HG03342 (cell line): ENCODE measurements at regions not wholly inside any gene's neighbourhood (a gene's known extent, or its start where the extent isn't known, plus 50 kb on each side); places are given as distances from the start of the nearest gene placed in this dataset.
"Not testable (repeated sequence)": the region's sequence is repeated elsewhere in the genome, so short reads cannot be mapped to it uniquely, and the experiment has no call there.

Experiments
- ATAC-seq: cut with Tn5 transposase; IDR thresholded peaks from one replicate; pipeline ENCODE4 v1.9.1; 2021; ENCODE audit warnings: mild to moderate bottlenecking, moderate library complexity; ENCODE audit not compliant: unreplicated experiment

GRCh38 chr11:129631201-129631600 is 184.4 kb upstream of the TMEM45B start:
- no peak for ATAC-seq

- ATAC-seq = no peak
Measured at GRCh38 chr11:129636926-129637325, 178.7 kb upstream of the TMEM45B start.

- ATAC-seq = no peak
Measured at GRCh38 chr11:129637473-129637872, 178.2 kb upstream of the TMEM45B start.

- ATAC-seq = no peak
Measured at GRCh38 chr11:129637983-129638776, 177.5 kb upstream of the TMEM45B start.

GRCh38 chr11:129639300-129639699 is 176.3 kb upstream of the TMEM45B start:
- ATAC-seq = no peak

GRCh38 chr11:129640671-129641070 is 175.0 kb upstream of the TMEM45B start:
- ATAC-seq = no peak

GRCh38 chr11:129643031-129643721 is 172.5 kb upstream of the TMEM45B start:
- ATAC-seq = no peak

- no peak for ATAC-seq
Measured at GRCh38 chr11:129644326-129644725, 171.3 kb upstream of the TMEM45B start.

- no peak for ATAC-seq
Measured at GRCh38 chr11:129645943-129646342, 169.7 kb upstream of the TMEM45B start.

GRCh38 chr11:129650044-129650443 is 165.6 kb upstream of the TMEM45B start:
- not testable (repeated sequence) for ATAC-seq

GRCh38 chr11:129652835-129653234 is 162.8 kb upstream of the TMEM45B start:
- no peak for ATAC-seq

GRCh38 chr11:129655247-129655832 is 160.3 kb upstream of the TMEM45B start:
- ATAC-seq = no peak

- ATAC-seq = no peak
Measured at GRCh38 chr11:129657866-129658525, 157.7 kb upstream of the TMEM45B start.

GRCh38 chr11:129658526-129658867 is 157.2 kb upstream of the TMEM45B start:
- ATAC-seq = no peak

GRCh38 chr11:129680907-129681306 is 134.7 kb upstream of the TMEM45B start:
- no peak for ATAC-seq

GRCh38 chr11:129681344-129682114 is 134.1 kb upstream of the TMEM45B start:
- ATAC-seq = no peak

- ATAC-seq = no peak
Measured at GRCh38 chr11:129686269-129686668, 129.4 kb upstream of the TMEM45B start.

- ATAC-seq = no peak
Measured at GRCh38 chr11:129691142-129691541, 124.5 kb upstream of the TMEM45B start.

- no peak for ATAC-seq
Measured at GRCh38 chr11:129694538-129694937, 121.1 kb upstream of the TMEM45B start.

- ATAC-seq = no peak
Measured at GRCh38 chr11:129694966-129695365, 120.7 kb upstream of the TMEM45B start.
